IMR-90 (cell line): ENCODE measurements at regions not wholly inside any gene's neighbourhood (a gene's known extent, or its start where the extent isn't known, plus 50 kb on each side); places are given as distances from the start of the nearest gene placed in this dataset.

Source experiments
- ATAC-seq: fragments of 200-7000 bp; cut with Tn5 transposase; 2 replicates; pipeline ENCODE4 v1.9.1; 2020; ENCODE audit warnings: low read depth, mild to moderate bottlenecking, moderate library complexity
- BruUV-seq: library from RNA; stranded (reverse); fragments of 400-500 nt; replicated peaks from 2 replicates; lab custom pipeline; 2021; lab: Mats Ljungman, UMichigan
- CTCF ChIA-PET: fragments of 300-600 bp; formaldehyde crosslinking; extraction: SDS; loops from one replicate; lab custom pipeline; 2021; ENCODE audit warnings: antibody characterized with exemption; lab: Yijun Ruan, JAX
- POLR2A ChIA-PET: fragments of 300-600 bp; sonication (Branson Sonifier 250); formaldehyde crosslinking; loops from one replicate; lab custom pipeline; 2022; ENCODE audit warnings: antibody characterized with exemption; ENCODE audit not compliant: unreplicated experiment; lab: Charles Lee
- DNase-seq: peaks from one replicate; pipeline ENCODE4 v3.0.0; 2013
- H2AFZ ChIP-seq: replicated peaks from 2 replicates; pipeline ENCODE3; 2013; ENCODE audit warnings: low read length, mild to moderate bottlenecking; ENCODE audit not compliant: poor library complexity
- H2AK5ac ChIP-seq: 2 replicates; pipeline ENCODE4 v1.6.1; 2013; ENCODE audit warnings: low read depth, low read length, inconsistent platforms
- H2AK9ac ChIP-seq: replicated peaks from 2 replicates; pipeline ENCODE3; 2013; ENCODE audit warnings: mild to moderate bottlenecking, low read depth, low read length, moderate library complexity; ENCODE audit not compliant: poor library complexity
- H2BK120ac ChIP-seq: 2 replicates; pipeline ENCODE4 v1.6.1; 2013; ENCODE audit warnings: low read depth, low read length, inconsistent platforms
- H2BK15ac ChIP-seq: 3 replicates; pipeline ENCODE4 v1.6.1; 2013; ENCODE audit warnings: low read depth, low read length, inconsistent platforms
- H2BK20ac ChIP-seq: 2 replicates; pipeline ENCODE4 v1.6.1; 2013; ENCODE audit warnings: low read depth, mild to moderate bottlenecking, inconsistent platforms, low read length, moderate library complexity
- H2BK5ac ChIP-seq: 2 replicates; pipeline ENCODE4 v1.6.1; 2013; ENCODE audit warnings: mild to moderate bottlenecking, low read depth, low read length, inconsistent platforms; ENCODE audit not compliant: poor library complexity, severe bottlenecking
- H3K14ac ChIP-seq: replicated peaks from 2 replicates; pipeline ENCODE4 v1.6.1; 2013; ENCODE audit warnings: low read depth, low read length, inconsistent platforms
- H3K18ac ChIP-seq: 2 replicates; pipeline ENCODE4 v1.6.1; 2013; ENCODE audit warnings: low read depth, low read length, control low read depth
- H3K23ac ChIP-seq: 2 replicates; pipeline ENCODE4 v1.6.1; 2013; ENCODE audit warnings: low read depth, low read length, inconsistent platforms
- H3K27ac ChIP-seq: 2 replicates; pipeline ENCODE4 v1.5.1; 2013; ENCODE audit warnings: mild to moderate bottlenecking, control low read depth, low read length; ENCODE audit not compliant: insufficient read depth
- H3K27me3 ChIP-seq: 2 replicates; pipeline ENCODE4 v1.6.1; 2013; ENCODE audit warnings: low read length; ENCODE audit not compliant: control insufficient read depth, insufficient read depth
- H3K36me3 ChIP-seq: 2 replicates; pipeline ENCODE4 v1.6.1; 2013; ENCODE audit warnings: low read length, mixed read lengths; ENCODE audit not compliant: control insufficient read depth, insufficient read depth
- H3K4ac ChIP-seq: 2 replicates; pipeline ENCODE4 v1.6.1; 2013; ENCODE audit warnings: low read depth, low read length, inconsistent platforms
- H3K4me1 ChIP-seq: 2 replicates; pipeline ENCODE4 v1.6.1; 2013; ENCODE audit warnings: low read length, mixed read lengths; ENCODE audit not compliant: control insufficient read depth, insufficient read depth
- H3K4me2 ChIP-seq: 2 replicates; pipeline ENCODE4 v1.6.1; 2013; ENCODE audit warnings: low read depth, mild to moderate bottlenecking, control low read depth, low read length, moderate library complexity
- H3K4me3 ChIP-seq: 2 replicates; pipeline ENCODE4 v1.5.1; 2013; ENCODE audit warnings: low read depth, mild to moderate bottlenecking, control low read depth, low read length, moderate library complexity; ENCODE audit not compliant: insufficient read depth
- H3K56ac ChIP-seq: 2 replicates; pipeline ENCODE4 v1.6.1; 2013; ENCODE audit warnings: low read length, inconsistent platforms; ENCODE audit not compliant: insufficient read depth; ENCODE audit errors: extremely low read depth
- H3K79me1 ChIP-seq, 2 experiments: 2 replicates each; pipeline ENCODE4 v1.6.1; 2013; ENCODE audit warnings: low read length in 2 of 2, inconsistent platforms in 1 of 2, low read depth in 1 of 2
- H3K9ac ChIP-seq: 2 replicates; pipeline ENCODE4 v1.6.1; 2013; ENCODE audit warnings: low read depth, low read length, control low read depth
- H3K9me1 ChIP-seq: 2 replicates; pipeline ENCODE4 v1.6.1; 2013; ENCODE audit warnings: low read length, inconsistent platforms; ENCODE audit not compliant: insufficient read depth
- H3K9me3 ChIP-seq: 2 replicates; pipeline ENCODE4 v1.6.1; 2013; ENCODE audit warnings: low read length; ENCODE audit not compliant: control insufficient read depth, insufficient read depth
- H4K20me1 ChIP-seq: 2 replicates; pipeline ENCODE4 v1.6.1; 2013; ENCODE audit warnings: low read length, inconsistent platforms; ENCODE audit not compliant: insufficient read depth
- H4K5ac ChIP-seq: 2 replicates; pipeline ENCODE4 v1.6.1; 2013; ENCODE audit warnings: mild to moderate bottlenecking, low read depth, low read length, control low read depth
- H4K8ac ChIP-seq, 2 experiments: 2 replicates each; pipeline ENCODE4 v1.6.1; 2013; ENCODE audit warnings: low read depth in 2 of 2, low read length in 2 of 2, control low read depth in 1 of 2, inconsistent platforms in 1 of 2
- H4K91ac ChIP-seq: 2 replicates; pipeline ENCODE4 v1.6.1; 2013; ENCODE audit warnings: low read depth, low read length, inconsistent platforms; ENCODE audit not compliant: insufficient read depth
- BHLHE40 ChIP-seq: fragments of 150-350 bp; IDR thresholded peaks from 2 replicates; pipeline ENCODE4 v1.6.1; 2016; ENCODE audit warnings: mild to moderate bottlenecking, low read depth, low read length
- MAFK ChIP-seq: IDR thresholded peaks from 2 replicates; pipeline ENCODE4 v1.6.1; 2012; ENCODE audit warnings: low read depth, low read length, improper control_type of control experiment
- MAZ ChIP-seq: IDR thresholded peaks from 2 replicates; pipeline ENCODE4 v1.6.1; 2012; ENCODE audit warnings: low read depth, mild to moderate bottlenecking, low read length, improper control_type of control experiment, moderate library complexity, borderline replicate concordance
- NFE2L2 ChIP-seq: fragments of 150-350 bp; IDR thresholded peaks from 2 replicates; pipeline ENCODE4 v1.6.1; 2016; ENCODE audit warnings: low read depth, mild to moderate bottlenecking, low read length
- RFX5 ChIP-seq: IDR thresholded peaks from 2 replicates; pipeline ENCODE4 v1.8.0; 2012; ENCODE audit warnings: low read depth, mild to moderate bottlenecking, low read length, moderate library complexity
- WGBS, 2 experiments: methylation state at CpG; one replicate each; pipeline versions ENCODE4 v1.1.5 to v1.1.7; 2013; ENCODE audit warnings: missing lambda C conversion rate in 2 of 2; ENCODE audit not compliant: insufficient read length in 1 of 2; ENCODE audit errors: extremely low coverage in 2 of 2; 5-methylcytosine and 5-hydroxymethylcytosine counted together
- dilution Hi-C: fragments of 300-500 bp; cut with HindIII; formaldehyde crosslinking; loops from one replicate; pipeline ENCODE4 v1.14.3; 2018; ENCODE audit warnings: low sequenced_read_pairs; ENCODE audit not compliant: unreplicated experiment
- in situ Hi-C: fragments of 300-500 bp; cut with MboI; formaldehyde crosslinking; loops from 3 replicates; pipeline ENCODE4 v1.14.3; 2019; ENCODE audit warnings: low sequenced_read_pairs, inconsistent platforms, mixed read lengths
- intact Hi-C: fragments of 100-400 bp; cut with micrococcal nuclease; formaldehyde crosslinking; loops from 2 replicates; pipeline ENCODE4 v1.10.0; 2022
- TF ChIP-seq, protein P1 (sequence below): fragments of 150-350 bp; IDR thresholded peaks from 2 replicates; pipeline ENCODE4 v1.6.1; 2016; ENCODE audit warnings: low read depth, mild to moderate bottlenecking, low read length, moderate library complexity, borderline replicate concordance

DNA sequence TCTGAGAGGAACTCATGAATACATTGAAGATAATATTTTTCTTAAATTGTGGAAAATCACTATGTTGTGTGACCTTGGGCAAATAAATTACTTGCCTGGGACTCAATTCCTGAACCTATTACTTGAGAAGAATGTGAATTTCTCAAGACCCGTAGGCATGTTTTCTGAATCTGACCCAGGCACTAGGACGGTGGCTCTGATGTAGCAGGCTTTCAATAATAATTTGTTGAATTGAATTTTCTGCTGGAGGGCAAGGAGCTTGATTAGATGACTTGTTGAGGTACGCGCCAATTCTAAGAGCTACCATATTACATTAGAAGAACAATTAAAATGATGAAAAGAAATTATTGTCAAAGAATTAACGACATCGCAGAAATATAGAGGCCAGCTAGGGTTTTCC is 150.2 kb upstream of the LRRC3B start:
- no peak overlapping the region for H2AFZ ChIP-seq
- H3K27ac ChIP-seq: no peak overlapping the region
- H3K27me3 ChIP-seq: no peaks in the 10 kb centered on the region
- H3K36me3 ChIP-seq: no peaks in the 10 kb centered on the region
- no peak overlapping the region for H2AK5ac ChIP-seq
- H2BK5ac ChIP-seq: no peak overlapping the region
- ATAC-seq: no peak
- H4K5ac ChIP-seq: no peak overlapping the region
- no peak overlapping the region for H3K18ac ChIP-seq
- H3K4me1 ChIP-seq: no peaks in the 10 kb centered on the region
- intact Hi-C loops: no loop called here
- CTCF ChIA-PET: interaction anchor here (0.6 kb wide), 1 partner anchor 1563 kb away, joined by 4 read pairs; no protein-coding TSS in a partner anchor
- no TSS peak for BruUV-seq
- no peak overlapping the region for H3K4me3 ChIP-seq
- in situ Hi-C loops: no loop called here
- no peak overlapping the region for H3K9ac ChIP-seq
- TF ChIP-seq, protein P1, sequence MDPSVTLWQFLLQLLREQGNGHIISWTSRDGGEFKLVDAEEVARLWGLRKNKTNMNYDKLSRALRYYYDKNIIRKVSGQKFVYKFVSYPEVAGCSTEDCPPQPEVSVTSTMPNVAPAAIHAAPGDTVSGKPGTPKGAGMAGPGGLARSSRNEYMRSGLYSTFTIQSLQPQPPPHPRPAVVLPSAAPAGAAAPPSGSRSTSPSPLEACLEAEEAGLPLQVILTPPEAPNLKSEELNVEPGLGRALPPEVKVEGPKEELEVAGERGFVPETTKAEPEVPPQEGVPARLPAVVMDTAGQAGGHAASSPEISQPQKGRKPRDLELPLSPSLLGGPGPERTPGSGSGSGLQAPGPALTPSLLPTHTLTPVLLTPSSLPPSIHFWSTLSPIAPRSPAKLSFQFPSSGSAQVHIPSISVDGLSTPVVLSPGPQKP: no peak
- TF ChIP-seq MAZ: no peak
- no peak for TF ChIP-seq RFX5
- TF ChIP-seq BHLHE40: no peak
- no peak for TF ChIP-seq NFE2L2
- TF ChIP-seq MAFK: no peak
- WGBS, 2 experiments: 0% methylated on average over 1 of the region's 6 CpGs; no CpG with 5 or more reads in 1 of the 2 experiments
- H4K91ac ChIP-seq: no peak overlapping the region
- POLR2A ChIA-PET: no interaction called here
- H2BK15ac ChIP-seq: no peak overlapping the region
- no peak overlapping the region for H2BK120ac ChIP-seq
- no peaks in the 10 kb centered on the region for H3K79me1 ChIP-seq
- H4K8ac ChIP-seq: no peak overlapping the region
- no peaks in the 10 kb centered on the region for H3K9me3 ChIP-seq
- H3K14ac ChIP-seq: no peak overlapping the region
- H3K56ac ChIP-seq: no peak overlapping the region
- no peak overlapping the region for H3K4ac ChIP-seq
- DNase-seq: no peak
- no peaks in the 10 kb centered on the region for H3K9me1 ChIP-seq
- H3K4me2 ChIP-seq: no peak overlapping the region
- H3K23ac ChIP-seq: no peak overlapping the region
- dilution Hi-C loops: no loop called here
- no peaks in the 10 kb centered on the region for H4K20me1 ChIP-seq
- no peak overlapping the region for H2AK9ac ChIP-seq
- H2BK20ac ChIP-seq: no peak overlapping the region
